A673 (cell line): ENCODE measurements at regions not wholly inside any gene's neighbourhood (a gene's known extent, or its start where the extent isn't known, plus 50 kb on each side); places are given as distances from the start of the nearest gene placed in this dataset.

Experiments used
- BruUV-seq: library from RNA; stranded (reverse); fragments of 400-500 nt; replicated peaks from 2 replicates; lab custom pipeline; 2021; lab: Mats Ljungman, UMichigan
- CTCF ChIA-PET: fragments of 300-600 bp; sonication (Branson Sonifier 250); formaldehyde crosslinking; loops from one replicate; lab custom pipeline; 2022; ENCODE audit warnings: antibody characterized with exemption; lab: Charles Lee
- POLR2A ChIA-PET: fragments of 300-600 bp; sonication (Branson Sonifier 250); formaldehyde crosslinking; loops from one replicate; lab custom pipeline; 2022; ENCODE audit warnings: antibody characterized with exemption; ENCODE audit not compliant: low non-redundant PET; lab: Charles Lee
- DNase-seq: peaks from one replicate; pipeline ENCODE4 v3.0.0-alpha.2; 2015; ENCODE audit warnings: low spot score
- H3K27ac ChIP-seq: fragments of 200-600 bp; sonication (generic); 2 replicates; pipeline ENCODE4 v1.5.1; 2016; ENCODE audit warnings: mixed run types, low read depth, mild to moderate bottlenecking, mixed read lengths, antibody characterized with exemption, low read length; ENCODE audit not compliant: poor library complexity, severe bottlenecking
- H3K27me3 ChIP-seq: fragments of 200-600 bp; sonication (generic); replicated peaks from 2 replicates; pipeline ENCODE4 v1.6.1; 2017; ENCODE audit warnings: mixed run types, low read depth, mild to moderate bottlenecking, mixed read lengths, antibody characterized with exemption, low read length; ENCODE audit not compliant: insufficient read depth, poor library complexity
- H3K36me3 ChIP-seq: fragments of 200-600 bp; sonication (generic); 2 replicates; pipeline ENCODE4 v1.6.1; 2016; ENCODE audit warnings: mixed run types, mild to moderate bottlenecking, mixed read lengths, antibody characterized with exemption, low read length; ENCODE audit not compliant: insufficient read depth, poor library complexity, severe bottlenecking
- H3K4me1 ChIP-seq: fragments of 200-600 bp; sonication (generic); 2 replicates; pipeline ENCODE4 v1.6.1; 2017; ENCODE audit warnings: mixed run types, mild to moderate bottlenecking, mixed read lengths, antibody characterized with exemption, low read length; ENCODE audit not compliant: insufficient read depth, poor library complexity, severe bottlenecking
- H3K4me3 ChIP-seq: fragments of 200-600 bp; sonication (generic); 2 replicates; pipeline ENCODE4 v1.5.1; 2016; ENCODE audit warnings: low read depth, mixed run types, mild to moderate bottlenecking, mixed read lengths, low read length; ENCODE audit not compliant: poor library complexity, severe bottlenecking
- H3K9me3 ChIP-seq: fragments of 200-600 bp; sonication (generic); 2 replicates; pipeline ENCODE4 v1.6.1; 2016; ENCODE audit warnings: mixed run types, low read depth, mild to moderate bottlenecking, mixed read lengths, antibody characterized with exemption, low read length; ENCODE audit not compliant: poor library complexity, severe bottlenecking
- EZH2 ChIP-seq: fragments of 200-600 bp; sonication (generic); IDR thresholded peaks from 2 replicates; pipeline ENCODE4 v1.6.1; 2017; ENCODE audit warnings: borderline replicate concordance, low read depth, mild to moderate bottlenecking, mixed read lengths, antibody characterized with exemption, low read length; ENCODE audit not compliant: poor library complexity, severe bottlenecking
- intact Hi-C: fragments of 100-400 bp; cut with micrococcal nuclease; formaldehyde crosslinking; loops from one replicate; pipeline ENCODE4 v1.10.0; 2022; ENCODE audit not compliant: unreplicated experiment
- TF ChIP-seq, protein P1 (sequence below): fragments of 300-800, 200-600 bp; sonication (generic); conservative IDR thresholded peaks from 2 replicates; pipeline ENCODE4 v1.5.1; 2017; ENCODE audit warnings: low read depth, mild to moderate bottlenecking, antibody characterized with exemption, low read length, moderate library complexity, mixed read lengths

GRCh38 chr2:189260361-189260814 lies 80.8 kb upstream of the COL5A2 start:
- no peak for TF ChIP-seq EZH2
- TF ChIP-seq, protein P1, sequence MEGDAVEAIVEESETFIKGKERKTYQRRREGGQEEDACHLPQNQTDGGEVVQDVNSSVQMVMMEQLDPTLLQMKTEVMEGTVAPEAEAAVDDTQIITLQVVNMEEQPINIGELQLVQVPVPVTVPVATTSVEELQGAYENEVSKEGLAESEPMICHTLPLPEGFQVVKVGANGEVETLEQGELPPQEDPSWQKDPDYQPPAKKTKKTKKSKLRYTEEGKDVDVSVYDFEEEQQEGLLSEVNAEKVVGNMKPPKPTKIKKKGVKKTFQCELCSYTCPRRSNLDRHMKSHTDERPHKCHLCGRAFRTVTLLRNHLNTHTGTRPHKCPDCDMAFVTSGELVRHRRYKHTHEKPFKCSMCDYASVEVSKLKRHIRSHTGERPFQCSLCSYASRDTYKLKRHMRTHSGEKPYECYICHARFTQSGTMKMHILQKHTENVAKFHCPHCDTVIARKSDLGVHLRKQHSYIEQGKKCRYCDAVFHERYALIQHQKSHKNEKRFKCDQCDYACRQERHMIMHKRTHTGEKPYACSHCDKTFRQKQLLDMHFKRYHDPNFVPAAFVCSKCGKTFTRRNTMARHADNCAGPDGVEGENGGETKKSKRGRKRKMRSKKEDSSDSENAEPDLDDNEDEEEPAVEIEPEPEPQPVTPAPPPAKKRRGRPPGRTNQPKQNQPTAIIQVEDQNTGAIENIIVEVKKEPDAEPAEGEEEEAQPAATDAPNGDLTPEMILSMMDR: no peak
- no peaks in the 10 kb centered on the region for H3K27me3 ChIP-seq
- H3K9me3 ChIP-seq: no peaks in the 10 kb centered on the region
- intact Hi-C loops: no loop called here
- no peak overlapping the region for H3K27ac ChIP-seq
- no peaks in the 10 kb centered on the region for H3K36me3 ChIP-seq
- no TSS peak for BruUV-seq
- ChIA-PET CTCF (no interaction called here), POLR2A (no interaction called here)
- peaks cover 8% of the 10 kb centered on the region for H3K4me1 ChIP-seq
- no peak for DNase-seq
- H3K4me3 ChIP-seq: no peak overlapping the region

GRCh38 chr2:189261431-189261841 lies 81.9 kb upstream of the COL5A2 start:
- H3K9me3 ChIP-seq: no peaks in the 10 kb centered on the region
- no peak overlapping the region for H3K27ac ChIP-seq
- H3K36me3 ChIP-seq: no peaks in the 10 kb centered on the region
- intact Hi-C loops: no loop called here
- no peak for DNase-seq
- no peak for TF ChIP-seq EZH2
- TF ChIP-seq, protein P1: no peak
- H3K4me3 ChIP-seq: no peak overlapping the region
- ChIA-PET POLR2A (no interaction called here), CTCF (no interaction called here)
- no TSS peak for BruUV-seq
- peaks cover 8% of the 10 kb centered on the region for H3K4me1 ChIP-seq
- H3K27me3 ChIP-seq: no peaks in the 10 kb centered on the region

- POLR2A ChIA-PET: no interaction called here
- Histone ChIP-seq H3K27ac (no peak overlapping the region), H3K27me3 (no peaks in the 10 kb centered on the region), H3K4me3 (no peak overlapping the region), H3K9me3 (no peaks in the 10 kb centered on the region), H3K36me3 (no peaks in the 10 kb centered on the region), H3K4me1 (peaks cover 8% of the 10 kb centered on the region)
- no peak for DNase-seq
- no TSS peak for BruUV-seq
- TF ChIP-seq EZH2: no peak
- TF ChIP-seq, protein P1: no peak
- intact Hi-C loops: no loop called here
- CTCF ChIA-PET: no interaction called here
Observed at GRCh38 chr2:189261916-189262315, 82.4 kb upstream of the COL5A2 start.
